ENCODE measurements at regions not wholly inside any gene's neighbourhood (a gene's known extent, or its start where the extent isn't known, plus 50 kb on each side); places are given as distances from the start of the nearest gene placed in this dataset.

DNA sequence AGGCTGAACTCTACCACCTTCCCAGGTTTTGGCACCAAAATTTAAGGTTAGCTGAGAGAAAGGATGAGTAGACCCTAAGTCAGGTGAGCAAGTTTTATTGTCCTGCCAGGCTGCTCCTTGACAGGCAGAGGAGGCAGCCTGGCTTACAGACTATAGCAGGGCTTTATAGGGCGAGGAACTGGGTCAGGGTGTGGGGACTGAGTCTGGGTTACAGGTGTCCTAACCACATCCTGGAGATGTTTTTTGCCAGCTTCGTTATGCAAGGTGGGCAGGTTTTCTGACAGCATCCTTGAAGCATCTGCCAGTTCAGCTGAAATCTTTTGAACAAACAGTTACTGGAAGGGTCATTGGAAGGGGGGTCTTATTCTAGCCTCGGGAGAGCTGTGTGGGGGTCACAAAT is 905.7 kb upstream of the SLITRK5 start:
- DNase-seq: no peak
- TF ChIP-seq GATA1 (IDR thresholded peaks at IDR 0.05; ENCODE audit: low read depth, low read length): no peak
- TF ChIP-seq POLR2A (IDR thresholded peaks at IDR 0.05; ENCODE audit: low read length): no peak

DNA sequence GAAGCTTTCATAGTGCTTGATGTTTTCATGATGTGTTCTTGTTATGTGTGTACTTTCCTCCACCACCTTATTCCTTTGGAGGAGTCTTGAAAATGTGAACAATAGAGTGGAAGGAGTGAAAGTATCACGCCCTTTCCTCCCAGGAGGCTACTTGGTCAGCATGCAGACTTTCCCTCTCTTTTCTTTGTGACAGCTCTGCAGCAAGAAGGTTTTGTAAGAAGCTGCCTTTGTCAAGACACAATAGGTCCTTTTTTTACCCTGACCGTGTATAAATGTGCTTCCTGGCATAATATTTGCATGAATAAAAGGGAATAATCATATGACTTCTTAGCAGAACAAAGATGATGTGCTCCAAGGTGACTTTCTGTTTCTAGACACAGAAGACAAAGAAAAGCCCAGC is 882.6 kb upstream of the SLITRK5 start:
- TF ChIP-seq POLR2A (IDR thresholded peaks at IDR 0.05; ENCODE audit: low read length) (no peak), GATA1 (IDR thresholded peaks at IDR 0.05; ENCODE audit: low read depth, low read length) (no peak)
- DNase-seq: no peak

DNA sequence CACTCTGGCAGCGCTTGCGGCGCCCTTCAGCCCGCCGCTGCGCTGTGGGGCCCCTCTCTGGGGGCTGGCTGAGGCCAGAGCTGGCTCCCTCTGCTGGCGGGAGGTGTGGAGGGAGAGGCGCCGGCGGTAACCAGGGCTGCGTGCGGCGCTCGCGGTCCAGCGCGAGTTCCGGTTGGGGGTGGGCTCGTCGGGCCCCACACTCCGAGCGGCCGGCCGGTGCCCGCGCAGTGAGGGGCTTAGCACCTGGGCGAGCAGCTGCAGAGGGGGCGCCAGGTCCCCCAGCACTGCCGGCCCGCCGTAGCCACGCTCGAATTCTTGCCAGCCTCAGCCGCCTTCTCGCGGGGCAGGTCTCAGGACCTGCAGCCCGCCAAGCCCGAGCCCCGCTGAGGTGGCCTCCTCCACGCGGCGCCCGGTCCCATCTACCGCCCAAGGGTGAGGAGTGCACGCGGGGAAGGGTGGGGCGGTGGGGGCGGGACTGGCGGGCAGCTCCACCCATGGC is 879.0 kb upstream of the SLITRK5 start:
- DNase-seq: no peak
- no peak for TF ChIP-seq POLR2A (IDR thresholded peaks at IDR 0.05; ENCODE audit: low read length)
- TF ChIP-seq GATA1 (IDR thresholded peaks at IDR 0.05; ENCODE audit: low read depth, low read length): no peak

DNA sequence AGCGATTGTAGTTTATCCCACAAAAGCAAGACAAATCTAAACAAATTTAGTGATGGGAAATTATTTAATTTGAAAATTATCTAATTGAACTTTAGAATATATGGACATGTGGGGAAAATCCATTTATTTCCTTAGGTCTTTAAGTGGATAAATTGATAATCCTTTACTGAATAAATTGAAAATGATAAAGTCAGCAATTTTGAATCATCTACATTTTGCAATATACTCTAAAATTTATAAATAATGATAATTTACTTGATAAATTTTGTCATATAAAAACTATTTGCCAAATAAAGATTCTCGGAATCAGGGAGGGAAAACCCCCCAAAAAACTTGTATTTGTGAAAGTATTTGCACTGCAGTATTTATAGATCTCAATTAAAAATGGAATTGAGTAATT is 875.3 kb upstream of the SLITRK5 start:
- DNase-seq: no peak
- TF ChIP-seq GATA1 (IDR thresholded peaks at IDR 0.05; ENCODE audit: low read depth, low read length): no peak
- TF ChIP-seq POLR2A (IDR thresholded peaks at IDR 0.05; ENCODE audit: low read length): no peak

- DNase-seq: no peak
- no peak for TF ChIP-seq GATA1 (IDR thresholded peaks at IDR 0.05; ENCODE audit: low read depth, low read length)
- no peak for TF ChIP-seq POLR2A (IDR thresholded peaks at IDR 0.05; ENCODE audit: low read length)
Measured at GRCh38 chr13:86810361-86810760, 860.8 kb upstream of the SLITRK5 start.

- TF ChIP-seq POLR2A (IDR thresholded peaks at IDR 0.05; ENCODE audit: low read length) (no peak), GATA1 (IDR thresholded peaks at IDR 0.05; ENCODE audit: low read depth, low read length) (no peak)
- no peak for DNase-seq
Measured at GRCh38 chr13:86813198-86813597, 858.0 kb upstream of the SLITRK5 start.

- TF ChIP-seq POLR2A (IDR thresholded peaks at IDR 0.05; ENCODE audit: low read length): no peak
- no peak for TF ChIP-seq GATA1 (IDR thresholded peaks at IDR 0.05; ENCODE audit: low read depth, low read length)
- no peak for DNase-seq
Measured at GRCh38 chr13:86825410-86825809, 845.8 kb upstream of the SLITRK5 start.

DNA sequence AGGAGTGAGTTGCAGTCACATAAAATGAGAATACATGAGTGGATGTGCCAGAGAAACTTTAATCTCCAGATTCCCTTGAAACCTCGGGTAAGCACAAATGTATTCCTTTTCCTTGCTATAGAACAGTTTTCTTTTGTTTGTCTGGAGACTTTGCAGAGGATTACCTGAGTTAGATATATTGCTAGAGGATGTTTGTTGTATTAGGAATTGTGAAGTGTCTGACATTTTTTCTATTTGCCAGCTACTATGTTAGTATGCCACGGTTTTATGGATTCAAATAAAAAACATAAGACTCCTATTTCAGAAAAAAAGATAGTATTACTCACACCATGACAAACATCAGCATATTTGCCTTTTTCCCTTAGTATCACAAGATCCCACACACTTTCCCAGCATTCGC is 844.9 kb upstream of the SLITRK5 start:
- no peak for TF ChIP-seq POLR2A (IDR thresholded peaks at IDR 0.05; ENCODE audit: low read length)
- TF ChIP-seq GATA1 (IDR thresholded peaks at IDR 0.05; ENCODE audit: low read depth, low read length): no peak
- DNase-seq: no peak

- TF ChIP-seq GATA1 (IDR thresholded peaks at IDR 0.05; ENCODE audit: low read depth, low read length) (no peak), POLR2A (IDR thresholded peaks at IDR 0.05; ENCODE audit: low read length) (no peak)
Measured at GRCh38 chr13:86830046-86830445, 841.1 kb upstream of the SLITRK5 start.

GRCh38 chr13:86831084-86831483 is 840.1 kb upstream of the SLITRK5 start:
- no peak for DNase-seq
- TF ChIP-seq POLR2A (IDR thresholded peaks at IDR 0.05; ENCODE audit: low read length): no peak
- TF ChIP-seq GATA1 (IDR thresholded peaks at IDR 0.05; ENCODE audit: low read depth, low read length): no peak

More at GRCh38 chr13:86830046-86830445, 841.1 kb upstream of the SLITRK5 start:
- no peak for DNase-seq

- TF ChIP-seq POLR2A (IDR thresholded peaks at IDR 0.05; ENCODE audit: low read length): no peak
- no peak for TF ChIP-seq GATA1 (IDR thresholded peaks at IDR 0.05; ENCODE audit: low read depth, low read length)
- DNase-seq: no peak
Measured at GRCh38 chr13:86838411-86839120, 832.6 kb upstream of the SLITRK5 start.

- TF ChIP-seq POLR2A (IDR thresholded peaks at IDR 0.05; ENCODE audit: low read length) (no peak), GATA1 (IDR thresholded peaks at IDR 0.05; ENCODE audit: low read depth, low read length) (no peak)
Measured at GRCh38 chr13:86839221-86839620, 832.0 kb upstream of the SLITRK5 start.

DNA sequence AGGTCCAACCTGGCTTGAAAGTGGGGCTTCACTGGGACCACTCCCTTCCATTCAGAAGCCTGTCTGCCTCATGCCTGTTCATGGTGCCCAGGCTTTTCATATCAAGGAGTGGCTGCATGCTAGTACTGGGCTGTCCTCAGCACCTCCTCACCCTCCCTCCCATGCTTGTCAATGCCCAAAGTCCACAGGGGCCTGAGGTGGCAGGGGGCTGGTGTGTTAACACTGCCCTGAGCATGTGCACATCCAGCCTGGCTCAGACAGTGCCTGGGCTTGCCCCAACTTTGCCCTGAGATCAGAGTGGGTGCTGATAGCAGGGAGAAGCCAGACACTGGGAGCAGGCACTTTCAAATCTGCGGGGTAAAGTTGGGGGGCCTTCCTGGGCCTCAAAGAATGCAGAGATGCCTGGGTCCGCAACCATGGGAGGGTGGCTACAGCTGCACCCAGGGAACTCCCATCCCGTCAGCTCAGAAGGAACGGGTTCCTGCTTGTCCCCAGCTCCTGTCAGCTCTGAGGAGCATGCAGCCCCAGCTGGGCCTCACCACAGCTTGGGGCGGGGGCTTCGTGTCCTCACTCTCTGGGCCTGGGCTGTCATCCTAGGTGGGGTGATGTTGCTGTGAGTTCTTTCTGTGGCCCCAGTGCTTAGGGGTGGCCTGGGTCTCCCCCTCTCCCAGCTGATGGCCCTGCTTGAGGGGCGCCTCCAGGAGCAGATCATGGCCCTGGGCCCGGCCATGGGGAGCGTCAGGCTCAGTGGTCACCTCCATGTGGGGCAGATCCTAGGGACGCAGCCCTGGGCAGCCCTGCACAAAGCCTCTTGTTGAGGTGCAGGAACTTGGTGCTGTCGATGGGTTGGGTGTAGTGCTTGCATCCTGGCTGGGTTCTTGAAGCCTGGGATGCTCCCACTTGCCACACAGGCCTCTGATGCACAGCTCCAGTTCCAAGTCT is 830.6 kb upstream of the SLITRK5 start:
- no peak for DNase-seq
- TF ChIP-seq POLR2A (IDR thresholded peaks at IDR 0.05; ENCODE audit: low read length) (no peak), GATA1 (IDR thresholded peaks at IDR 0.05; ENCODE audit: low read depth, low read length) (no peak)

More at GRCh38 chr13:86839221-86839620, 832.0 kb upstream of the SLITRK5 start:
- DNase-seq: no peak

GRCh38 chr13:86841264-86841663 is 829.9 kb upstream of the SLITRK5 start:
- no peak for DNase-seq
- TF ChIP-seq POLR2A (IDR thresholded peaks at IDR 0.05; ENCODE audit: low read length) (no peak), GATA1 (IDR thresholded peaks at IDR 0.05; ENCODE audit: low read depth, low read length) (no peak)

All from erythroblast (primary cell).